ENCODE measurements at regions not wholly inside any gene's neighbourhood (a gene's known extent, or its start where the extent isn't known, plus 50 kb on each side); places are given as distances from the start of the nearest gene placed in this dataset.

DNA sequence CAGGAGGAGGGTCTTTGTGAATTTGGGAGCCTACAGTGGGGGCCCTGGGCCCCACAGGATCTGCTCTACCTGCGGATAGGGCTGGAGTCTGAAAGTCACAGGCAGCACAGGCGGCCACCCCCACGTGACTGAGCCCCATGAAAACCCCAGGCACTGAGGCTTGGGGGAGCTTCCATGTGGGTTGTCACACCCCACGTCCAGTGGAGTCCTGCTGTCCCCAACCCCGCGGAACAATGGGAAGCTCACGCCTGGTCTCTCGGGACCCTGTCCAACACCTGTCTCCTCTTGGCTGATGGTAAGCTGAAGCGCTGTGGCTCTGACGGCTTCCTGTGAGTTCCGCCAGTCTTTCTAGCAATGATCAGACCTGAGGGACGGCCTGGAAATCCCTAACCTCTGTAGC is 85.8 kb downstream of the PTGR3 start:
- TF ChIP-seq CTCF (IDR thresholded peaks at IDR 0.05) (no peak), POLR2A (IDR thresholded peaks at IDR 0.05) (no peak)
